ENCODE measurements at regions not wholly inside any gene's neighbourhood (a gene's known extent, or its start where the extent isn't known, plus 50 kb on each side); places are given as distances from the start of the nearest gene placed in this dataset.

GRCh38 chr7:54689394-54690049, 69.5 kb downstream of the SEC61G start:
- no peaks in the 10 kb centered on the region for H3K36me3 Mint-ChIP-seq (ENCODE audit: low read depth)
- no peaks in the 10 kb centered on the region for H3K4me1 Mint-ChIP-seq (ENCODE audit: low read depth)
- H3K27me3 Mint-ChIP-seq (ENCODE audit: low read depth), result peaks cover 10% of the 10 kb centered on the region
- DNase-seq (ENCODE audit: low spot score), result no peak
- peaks cover 4% of the 10 kb centered on the region for H3K9me3 Mint-ChIP-seq (ENCODE audit: low read depth)
- no peak overlapping the region for H3K27ac Mint-ChIP-seq (ENCODE audit: unreplicated experiment)
- no peak for TF ChIP-seq CTCF (IDR thresholded peaks at IDR 0.05)
- no peak overlapping the region for H3K4me3 Mint-ChIP-seq (ENCODE audit: unreplicated experiment)

GRCh38 chr7:54687462-54688212, 71.4 kb downstream of the SEC61G start:
- Mint-ChIP-seq H3K9me3 (ENCODE audit: low read depth) (peaks cover 4% of the 10 kb centered on the region), H3K27me3 (ENCODE audit: low read depth) (peaks cover 13% of the 10 kb centered on the region), H3K4me1 (ENCODE audit: low read depth) (no peaks in the 10 kb centered on the region), H3K4me3 (ENCODE audit: unreplicated experiment) (no peak overlapping the region), H3K27ac (ENCODE audit: unreplicated experiment) (no peak overlapping the region), H3K36me3 (ENCODE audit: low read depth) (no peaks in the 10 kb centered on the region)
- TF ChIP-seq CTCF (IDR thresholded peaks at IDR 0.05), result no peak
- DNase-seq (ENCODE audit: low spot score), result no peak

GRCh38 chr7:54680377-54681005, 78.5 kb downstream of the SEC61G start:
- H3K4me1 Mint-ChIP-seq (ENCODE audit: low read depth), result no peaks in the 10 kb centered on the region
- no peak for TF ChIP-seq CTCF (IDR thresholded peaks at IDR 0.05)
- H3K27ac Mint-ChIP-seq (ENCODE audit: unreplicated experiment), result no peak overlapping the region
- no peaks in the 10 kb centered on the region for H3K36me3 Mint-ChIP-seq (ENCODE audit: low read depth)
- peaks cover 31% of the 10 kb centered on the region for H3K27me3 Mint-ChIP-seq (ENCODE audit: low read depth)
- no peak for DNase-seq (ENCODE audit: low spot score)
- no peak overlapping the region for H3K4me3 Mint-ChIP-seq (ENCODE audit: unreplicated experiment)
- H3K9me3 Mint-ChIP-seq (ENCODE audit: low read depth), result peaks cover 4% of the 10 kb centered on the region

- no peak for DNase-seq (ENCODE audit: low spot score)
- no peak overlapping the region for H3K4me3 Mint-ChIP-seq (ENCODE audit: unreplicated experiment)
- no peak overlapping the region for H3K27ac Mint-ChIP-seq (ENCODE audit: unreplicated experiment)
- peaks cover 39% of the 10 kb centered on the region for H3K27me3 Mint-ChIP-seq (ENCODE audit: low read depth)
- no peaks in the 10 kb centered on the region for H3K36me3 Mint-ChIP-seq (ENCODE audit: low read depth)
- H3K4me1 Mint-ChIP-seq (ENCODE audit: low read depth), result no peaks in the 10 kb centered on the region
- TF ChIP-seq CTCF (IDR thresholded peaks at IDR 0.05), result no peak
- no peaks in the 10 kb centered on the region for H3K9me3 Mint-ChIP-seq (ENCODE audit: low read depth)
These were observed 79.6 kb downstream of the SEC61G start for GRCh38 chr7:54679490-54679817.

GRCh38 chr7:54678763-54679489, 80.1 kb downstream of the SEC61G start:
- no peaks in the 10 kb centered on the region for H3K4me1 Mint-ChIP-seq (ENCODE audit: low read depth)
- H3K27me3 Mint-ChIP-seq (ENCODE audit: low read depth), result peaks cover 40% of the 10 kb centered on the region
- TF ChIP-seq CTCF (IDR thresholded peaks at IDR 0.05), result peak; percentile 20
- no peaks in the 10 kb centered on the region for H3K9me3 Mint-ChIP-seq (ENCODE audit: low read depth)
- no peak overlapping the region for H3K27ac Mint-ChIP-seq (ENCODE audit: unreplicated experiment)
- no peak overlapping the region for H3K4me3 Mint-ChIP-seq (ENCODE audit: unreplicated experiment)
- DNase-seq (ENCODE audit: low spot score), result no peak
- no peaks in the 10 kb centered on the region for H3K36me3 Mint-ChIP-seq (ENCODE audit: low read depth)

All from chondrocyte (in vitro differentiated cells).